WI38 (cell line): ENCODE measurements at regions not wholly inside any gene's neighbourhood (a gene's known extent, or its start where the extent isn't known, plus 50 kb on each side); places are given as distances from the start of the nearest gene placed in this dataset.

Source experiments
- H3K4me3 ChIP-seq: 2 replicates; pipeline ENCODE4 v1.5.1; 2011; ENCODE audit warnings: low read depth, mild to moderate bottlenecking, control low read depth, low read length
- CTCF ChIP-seq: IDR thresholded peaks from 2 replicates; pipeline ENCODE4 v1.5.1; 2012; ENCODE audit warnings: low read depth, mild to moderate bottlenecking, control low read depth, low read length

- TF ChIP-seq CTCF: no peak
- no peak overlapping the region for H3K4me3 ChIP-seq
Measured at GRCh38 chr11:106327637-106328036, 250.2 kb downstream of the AASDHPPT start.

GRCh38 chr11:106329273-106330018, 252.0 kb downstream of the AASDHPPT start:
- H3K4me3 ChIP-seq: no peak overlapping the region
- TF ChIP-seq CTCF: no peak

GRCh38 chr11:106331176-106331575, 253.7 kb downstream of the AASDHPPT start:
- no peak for TF ChIP-seq CTCF
- no peak overlapping the region for H3K4me3 ChIP-seq

- TF ChIP-seq CTCF: no peak
- H3K4me3 ChIP-seq: no peak overlapping the region
Measured at GRCh38 chr11:106333678-106334077, 256.2 kb downstream of the AASDHPPT start.

GRCh38 chr11:106344394-106344793, 266.9 kb downstream of the AASDHPPT start:
- no peak overlapping the region for H3K4me3 ChIP-seq
- no peak for TF ChIP-seq CTCF

- no peak for TF ChIP-seq CTCF
Measured at GRCh38 chr11:106344966-106345365, 267.5 kb downstream of the AASDHPPT start.

GRCh38 chr11:106353031-106353430, 275.6 kb downstream of the AASDHPPT start:
- TF ChIP-seq CTCF: no peak
- no peak overlapping the region for H3K4me3 ChIP-seq

More at GRCh38 chr11:106344966-106345365, 267.5 kb downstream of the AASDHPPT start:
- no peak overlapping the region for H3K4me3 ChIP-seq
